HEK293 (cell line): ENCODE measurements at regions not wholly inside any gene's neighbourhood (a gene's known extent, or its start where the extent isn't known, plus 50 kb on each side); places are given as distances from the start of the nearest gene placed in this dataset.

ENCODE experiments used
- CTCF ChIA-PET: fragments of 350-600 bp; formaldehyde crosslinking; extraction: SDS; loops from one replicate; lab custom pipeline; 2021; ENCODE audit warnings: antibody characterized with exemption; lab: Yijun Ruan, JAX
- POLR2A ChIA-PET: fragments of 300-600 bp; formaldehyde crosslinking; extraction: SDS; loops from one replicate; lab custom pipeline; 2020; ENCODE audit warnings: antibody characterized with exemption, inconsistent platforms; lab: Yijun Ruan, JAX
- H3K27ac ChIP-seq: fragments of 200-500 bp; sonication (Bioruptor generic); 2 replicates; pipeline ENCODE4 v1.5.1; 2014; ENCODE audit warnings: low read depth, low read length, control low read depth, inconsistent platforms; ENCODE audit errors: extremely low read depth
- H3K36me3 ChIP-seq, 2 experiments: fragments of 200-500 bp in 1 of 2; sonication (Bioruptor generic) in 1 of 2; 1 replicate in 1 of 2; 2 replicates in 1 of 2; pipeline ENCODE4 v1.5.1; 2014 to 2017; ENCODE audit warnings: inconsistent platforms in 2 of 2, low read length in 2 of 2; ENCODE audit not compliant: control insufficient read depth in 2 of 2, insufficient read depth in 1 of 2
- H3K4me1 ChIP-seq: fragments of 200-500 bp; sonication (Bioruptor generic); 2 replicates; pipeline ENCODE4 v1.5.1; 2014; ENCODE audit warnings: mild to moderate bottlenecking, low read length, inconsistent platforms; ENCODE audit not compliant: control insufficient read depth, insufficient read depth
- H3K4me3 ChIP-seq: 2 replicates; pipeline ENCODE4 v1.5.1; 2011; ENCODE audit warnings: low read depth, mild to moderate bottlenecking, control low read depth, low read length, moderate library complexity
- H3K9me3 ChIP-seq: fragments of 200-500 bp; sonication (Bioruptor generic); 2 replicates; pipeline ENCODE4 v1.5.1; 2014; ENCODE audit warnings: low read depth, low read length, inconsistent platforms; ENCODE audit not compliant: control insufficient read depth, insufficient read depth
- EGR2 ChIP-seq: fragments of 450-650 bp; formaldehyde crosslinking; IDR thresholded peaks from 2 replicates; pipeline ENCODE4 v1.5.1; 2016; ENCODE audit warnings: low read depth, missing biosample characterization, missing genetic modification characterization
- MEIS1 ChIP-seq: sonication (generic); formaldehyde crosslinking; IDR thresholded peaks from 2 replicates; pipeline ENCODE4 v1.8.1; 2022; ENCODE audit warnings: missing genetic modification reagents, mild to moderate bottlenecking, borderline replicate concordance
- PRDM2 ChIP-seq: fragments of 450-650 bp; formaldehyde crosslinking; IDR thresholded peaks from 2 replicates; pipeline ENCODE4 v1.5.1; 2016; ENCODE audit warnings: missing biosample characterization, missing genetic modification characterization, borderline replicate concordance
- YY1 ChIP-seq: fragments of 450-650 bp; formaldehyde crosslinking; IDR thresholded peaks from 2 replicates; pipeline ENCODE4 v1.5.1; 2018; ENCODE audit warnings: missing biosample characterization, missing genetic modification characterization
- ZBTB11 ChIP-seq: fragments of 450-650 bp; formaldehyde crosslinking; conservative IDR thresholded peaks from 2 replicates; pipeline ENCODE4 v1.5.1; 2016; ENCODE audit warnings: low read depth, missing biosample characterization, missing genetic modification characterization
- ZBTB17 ChIP-seq: fragments of 450-650 bp; formaldehyde crosslinking; IDR thresholded peaks from 2 replicates; pipeline ENCODE4 v1.5.1; 2016; ENCODE audit warnings: missing biosample characterization, missing genetic modification characterization
- ZFP37 ChIP-seq: fragments of 450-650 bp; formaldehyde crosslinking; IDR thresholded peaks from 2 replicates; pipeline ENCODE4 v1.5.1; 2016; ENCODE audit warnings: missing biosample characterization, missing genetic modification characterization
- ZNF148 ChIP-seq: fragments of 450-650 bp; formaldehyde crosslinking; IDR thresholded peaks from 2 replicates; pipeline ENCODE4 v1.5.0; 2017; ENCODE audit warnings: missing biosample characterization, missing genetic modification characterization, borderline replicate concordance
- ZNF174 ChIP-seq: fragments of 450-650 bp; formaldehyde crosslinking; IDR thresholded peaks from 2 replicates; pipeline ENCODE4 v1.5.0; 2017; ENCODE audit warnings: missing biosample characterization, mild to moderate bottlenecking, missing genetic modification characterization
- ZNF26 ChIP-seq: fragments of 450-650 bp; formaldehyde crosslinking; IDR thresholded peaks from 2 replicates; pipeline ENCODE4 v1.5.1; 2016; ENCODE audit warnings: missing biosample characterization, missing genetic modification characterization
- ZNF610 ChIP-seq: fragments of 450-650 bp; formaldehyde crosslinking; IDR thresholded peaks from 2 replicates; pipeline ENCODE4 v1.5.1; 2016; ENCODE audit warnings: missing biosample characterization, missing genetic modification characterization, borderline replicate concordance
- ZNF645 ChIP-seq: fragments of 450-650 bp; formaldehyde crosslinking; IDR thresholded peaks from 2 replicates; pipeline ENCODE4; 2016; ENCODE audit warnings: missing biosample characterization, missing genetic modification characterization
- ZNF670 ChIP-seq: fragments of 450-650 bp; formaldehyde crosslinking; IDR thresholded peaks from 2 replicates; pipeline ENCODE4 v1.5.1; 2016; ENCODE audit warnings: missing biosample characterization, missing genetic modification characterization, low read depth
- ZNF792 ChIP-seq: fragments of 450-650 bp; formaldehyde crosslinking; IDR thresholded peaks from 2 replicates; pipeline ENCODE4 v1.5.1; 2016; ENCODE audit warnings: missing biosample characterization, missing genetic modification characterization
- ZNF830 ChIP-seq: fragments of 450-650 bp; IDR thresholded peaks from 2 replicates; pipeline ENCODE4 v1.5.0; 2018; ENCODE audit warnings: missing biosample characterization, missing genetic modification characterization, low read depth, mild to moderate bottlenecking, moderate library complexity

GRCh38 chr2:102091121-102091520 is 51.4 kb upstream of the IL1R1 start:
- Histone ChIP-seq H3K9me3 (no peaks in the 10 kb centered on the region), H3K27ac (no peak overlapping the region)
- no peak for TF ChIP-seq ZNF174 (tag by site-specific recombination)
- no peak for TF ChIP-seq ZNF645 (tag by site-specific recombination)
- no peak for TF ChIP-seq PRDM2 (tag by site-specific recombination)
- no peak for TF ChIP-seq ZNF26 (tag by site-specific recombination)
- TF ChIP-seq EGR2 (tag by site-specific recombination): no peak
- TF ChIP-seq ZNF148 (tag by site-specific recombination): no peak
- no peak for TF ChIP-seq ZNF830 (tag by site-specific recombination)
- TF ChIP-seq ZBTB17 (tag by site-specific recombination): no peak
- TF ChIP-seq ZBTB11 (tag by site-specific recombination): no peak
- TF ChIP-seq ZNF670: no peak
- no peak for TF ChIP-seq MEIS1 (CRISPR knock-in tag)
- TF ChIP-seq YY1: no peak
- no peak for TF ChIP-seq ZFP37
- TF ChIP-seq ZNF792 (tag by site-specific recombination): no peak
- no peak for TF ChIP-seq ZNF610
- TF ChIP-seq, all 188 proteins: peak for 0
- CTCF ChIA-PET: interaction anchor here (0.6 kb wide), 1 partner anchor 145 kb away, joined by 3 read pairs; no protein-coding TSS in a partner anchor
- no peaks in the 10 kb centered on the region for H3K4me1 ChIP-seq
- POLR2A ChIA-PET: no interaction called here
- no peak overlapping the region for H3K4me3 ChIP-seq
- H3K36me3 ChIP-seq: no peaks in the 10 kb centered on the region
